ENCODE measurements at regions not wholly inside any gene's neighbourhood (a gene's known extent, or its start where the extent isn't known, plus 50 kb on each side); places are given as distances from the start of the nearest gene placed in this dataset.
"Not testable (repeated sequence)": the region's sequence is repeated elsewhere in the genome, so short reads cannot be mapped to it uniquely, and the experiment has no call there.

DNA sequence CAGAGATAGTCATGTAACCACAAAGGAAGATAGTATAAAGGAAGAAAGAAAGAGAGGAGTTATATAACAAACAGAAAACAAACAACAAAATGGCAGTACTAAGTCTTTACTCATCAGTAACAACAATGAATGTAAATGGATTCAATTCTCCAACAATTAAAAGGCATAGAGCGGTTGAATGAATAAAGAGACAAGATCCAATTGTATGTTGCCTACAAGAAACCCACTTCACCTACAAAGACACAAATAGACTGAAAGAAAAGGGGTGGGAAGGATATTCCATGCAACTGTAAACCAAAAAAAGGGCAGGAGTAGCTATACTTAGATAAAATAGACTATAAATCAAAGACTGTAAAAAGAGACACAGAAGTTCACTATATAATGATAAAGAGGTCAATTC, 157.3 kb upstream of the CREB1 start:
- Histone ChIP-seq H3K36me3 (ENCODE audit: control insufficient read depth, insufficient read depth, low read length) (no peaks in the 10 kb centered on the region), H3K4me3 (ENCODE audit: low read depth, low read length) (no peak overlapping the region), H3K4me1 (ENCODE audit: control insufficient read depth, insufficient read depth, low read length) (no peaks in the 10 kb centered on the region), H3K9me3 (ENCODE audit: control insufficient read depth, insufficient read depth, low read length) (no peaks in the 10 kb centered on the region), H3K27me3 (ENCODE audit: control insufficient read depth, insufficient read depth, low read length) (no peaks in the 10 kb centered on the region), H3K27ac (ENCODE audit: low read depth, low read length) (no peak overlapping the region)
- WGBS (ENCODE audit: insufficient coverage), result no CpG with 5 or more reads among the region's 1 CpG
- no peak for DNase-seq (ENCODE audit: low read depth in 4 of 6, low spot score in 6 of 6)

DNA sequence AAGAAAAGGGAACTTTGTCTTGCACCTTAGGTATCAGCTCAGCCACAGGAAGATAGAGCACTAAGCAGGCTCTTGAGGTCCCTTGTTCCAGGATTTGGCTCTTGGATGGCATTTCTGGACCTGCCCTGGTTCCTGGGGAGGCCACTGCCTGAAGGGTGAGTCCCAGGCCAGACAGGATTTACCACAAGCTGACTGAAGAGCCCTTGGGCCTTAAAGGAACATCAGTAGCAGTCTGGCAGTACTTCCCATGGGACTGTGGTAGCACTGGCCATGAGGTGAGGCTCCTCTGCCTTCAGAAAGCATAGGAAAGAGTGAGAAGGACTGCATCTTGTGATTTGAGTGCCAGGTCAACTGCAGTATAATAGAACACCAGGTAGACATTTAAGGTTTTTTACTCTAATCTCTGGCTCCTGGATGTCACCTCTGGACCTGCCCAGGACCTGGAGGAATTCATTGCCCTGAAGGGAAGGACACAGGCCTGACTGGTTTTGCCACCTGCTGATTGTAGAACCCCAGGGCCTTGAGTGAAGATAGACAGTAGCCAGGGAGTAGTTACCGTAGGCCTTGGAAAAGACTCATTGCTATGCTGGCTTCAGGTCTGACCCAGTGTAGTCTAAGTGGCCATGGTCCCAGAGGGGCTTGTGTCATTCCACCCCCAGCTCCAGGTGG, 154.4 kb upstream of the CREB1 start:
- H3K27ac ChIP-seq (ENCODE audit: low read depth, low read length), result no peak overlapping the region
- no peaks in the 10 kb centered on the region for H3K36me3 ChIP-seq (ENCODE audit: control insufficient read depth, insufficient read depth, low read length)
- no peak for DNase-seq (ENCODE audit: low read depth in 4 of 6, low spot score in 6 of 6)
- H3K9me3 ChIP-seq (ENCODE audit: control insufficient read depth, insufficient read depth, low read length), result no peaks in the 10 kb centered on the region
- no peaks in the 10 kb centered on the region for H3K27me3 ChIP-seq (ENCODE audit: control insufficient read depth, insufficient read depth, low read length)
- H3K4me1 ChIP-seq (ENCODE audit: control insufficient read depth, insufficient read depth, low read length), result no peaks in the 10 kb centered on the region
- H3K4me3 ChIP-seq (ENCODE audit: low read depth, low read length), result no peak overlapping the region
- 100% methylated on average over 1 of the region's 1 CpG for WGBS (ENCODE audit: insufficient coverage)

DNA sequence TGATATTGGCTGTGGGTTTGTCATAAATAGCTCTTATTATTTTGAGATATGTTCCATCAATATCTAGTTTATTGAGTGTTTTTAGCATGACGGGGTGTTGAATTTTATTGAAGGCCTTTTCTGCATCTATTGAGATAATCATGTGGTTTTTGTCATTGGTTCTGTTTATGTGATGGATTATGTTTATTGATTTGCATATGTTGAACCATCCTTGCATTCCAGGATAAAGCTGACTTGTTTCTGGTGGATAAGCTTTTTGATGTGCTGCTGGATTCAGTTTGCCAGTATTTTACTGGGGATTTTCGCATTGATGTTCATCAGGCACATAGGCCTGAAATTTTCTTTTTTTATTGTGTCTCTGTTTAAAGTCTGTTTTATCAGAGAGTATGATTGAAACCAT, 151.1 kb upstream of the CREB1 start:
- not testable (repeated sequence) for DNase-seq (ENCODE audit: low read depth in 4 of 6, low spot score in 6 of 6); H3K4me1 ChIP-seq (ENCODE audit: control insufficient read depth, insufficient read depth, low read length); H3K36me3 ChIP-seq (ENCODE audit: control insufficient read depth, insufficient read depth, low read length); H3K27me3 ChIP-seq (ENCODE audit: control insufficient read depth, insufficient read depth, low read length); H3K9me3 ChIP-seq (ENCODE audit: control insufficient read depth, insufficient read depth, low read length); H3K4me3 ChIP-seq (ENCODE audit: low read depth, low read length); H3K27ac ChIP-seq (ENCODE audit: low read depth, low read length)
- no CpG with 5 or more reads among the region's 2 CpGs for WGBS (ENCODE audit: insufficient coverage)

DNA sequence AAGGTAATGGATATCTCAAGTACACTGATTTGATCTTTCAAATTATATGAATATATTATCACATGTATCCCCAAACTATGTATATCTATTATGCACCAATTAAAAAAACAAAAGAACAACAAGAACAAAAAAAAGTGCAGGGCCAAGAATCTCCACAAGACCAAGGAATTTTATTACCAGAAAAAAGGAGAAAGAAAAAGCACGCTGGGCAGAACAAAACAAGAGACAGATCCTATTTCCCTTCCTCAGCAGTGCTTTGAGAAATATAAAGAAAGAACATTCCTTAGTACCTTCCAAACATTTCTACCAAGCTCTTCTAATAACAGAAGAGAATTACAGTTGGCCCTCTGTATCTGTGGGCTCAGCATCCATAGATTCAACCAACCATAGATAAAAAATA, 144.7 kb upstream of the CREB1 start:
- H3K36me3 ChIP-seq (ENCODE audit: control insufficient read depth, insufficient read depth, low read length), result no peaks in the 10 kb centered on the region
- no peaks in the 10 kb centered on the region for H3K27me3 ChIP-seq (ENCODE audit: control insufficient read depth, insufficient read depth, low read length)
- H3K4me3 ChIP-seq (ENCODE audit: low read depth, low read length), result no peak overlapping the region
- peaks cover 6% of the 10 kb centered on the region for H3K9me3 ChIP-seq (ENCODE audit: control insufficient read depth, insufficient read depth, low read length)
- DNase-seq (ENCODE audit: low read depth in 4 of 6, low spot score in 6 of 6), result no peak
- no peak overlapping the region for H3K27ac ChIP-seq (ENCODE audit: low read depth, low read length)
- H3K4me1 ChIP-seq (ENCODE audit: control insufficient read depth, insufficient read depth, low read length), result no peaks in the 10 kb centered on the region
- no CpG with 5 or more reads among the region's 1 CpG for WGBS (ENCODE audit: insufficient coverage)

DNA sequence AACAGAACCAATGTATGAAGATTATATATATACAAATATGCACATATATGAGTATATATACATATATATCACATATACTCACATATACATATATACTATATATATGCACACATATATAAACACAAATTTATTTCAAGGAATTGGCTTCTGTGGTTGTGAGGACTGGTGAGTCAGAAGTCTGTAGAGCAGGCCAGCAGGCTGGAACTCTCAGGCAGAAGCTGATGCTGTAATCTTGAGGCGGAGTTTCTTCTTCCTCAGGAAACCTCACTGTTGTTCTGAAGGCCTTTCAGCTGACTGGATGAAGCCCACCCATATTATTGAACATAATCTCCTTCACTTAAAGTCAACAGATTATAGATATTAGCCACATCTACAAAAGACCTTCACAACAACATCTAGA, 143.9 kb upstream of the CREB1 start:
- H3K4me3 ChIP-seq (ENCODE audit: low read depth, low read length), result no peak overlapping the region
- H3K9me3 ChIP-seq (ENCODE audit: control insufficient read depth, insufficient read depth, low read length), result peaks cover 6% of the 10 kb centered on the region
- no peak for DNase-seq (ENCODE audit: low read depth in 4 of 6, low spot score in 6 of 6)
- H3K27me3 ChIP-seq (ENCODE audit: control insufficient read depth, insufficient read depth, low read length), result no peaks in the 10 kb centered on the region
- H3K4me1 ChIP-seq (ENCODE audit: control insufficient read depth, insufficient read depth, low read length), result no peaks in the 10 kb centered on the region
- H3K36me3 ChIP-seq (ENCODE audit: control insufficient read depth, insufficient read depth, low read length), result no peaks in the 10 kb centered on the region
- no peak overlapping the region for H3K27ac ChIP-seq (ENCODE audit: low read depth, low read length)
- 86% methylated on average over 1 of the region's 1 CpG for WGBS (ENCODE audit: insufficient coverage)

DNA sequence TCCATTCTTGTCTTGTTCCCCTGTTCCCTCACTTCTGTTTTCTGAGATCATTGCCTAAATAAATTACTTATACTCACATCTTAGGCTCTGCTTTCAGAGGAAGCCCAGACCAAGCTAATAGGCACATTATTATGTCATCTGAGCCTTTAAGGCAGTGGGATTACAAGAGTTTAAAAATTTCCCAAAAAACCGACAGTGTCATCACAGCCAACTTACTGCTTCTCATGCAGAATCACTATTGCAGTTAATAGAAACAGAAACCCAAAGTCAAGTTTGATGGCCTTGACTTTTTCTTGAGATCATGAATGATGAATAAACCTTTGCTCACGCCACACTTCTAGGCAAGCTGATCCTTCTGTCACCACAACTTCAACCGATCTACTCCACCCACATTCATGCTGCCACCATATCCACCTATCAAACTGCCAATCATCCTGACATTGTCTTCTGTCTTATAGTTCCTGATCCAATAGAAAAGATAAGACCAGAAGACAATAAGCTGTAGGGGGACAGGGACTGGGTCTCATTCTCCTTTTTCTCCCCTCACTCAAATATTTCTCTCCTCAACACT, 142.7 kb upstream of the CREB1 start:
- no peak for DNase-seq (ENCODE audit: low read depth in 4 of 6, low spot score in 6 of 6)
- 95% methylated on average over 2 of the region's 3 CpGs for WGBS (ENCODE audit: insufficient coverage)
- H3K9me3 ChIP-seq (ENCODE audit: control insufficient read depth, insufficient read depth, low read length), result peaks cover 6% of the 10 kb centered on the region
- no peaks in the 10 kb centered on the region for H3K36me3 ChIP-seq (ENCODE audit: control insufficient read depth, insufficient read depth, low read length)
- H3K27ac ChIP-seq (ENCODE audit: low read depth, low read length), result no peak overlapping the region
- no peak overlapping the region for H3K4me3 ChIP-seq (ENCODE audit: low read depth, low read length)
- H3K4me1 ChIP-seq (ENCODE audit: control insufficient read depth, insufficient read depth, low read length), result no peaks in the 10 kb centered on the region
- H3K27me3 ChIP-seq (ENCODE audit: control insufficient read depth, insufficient read depth, low read length), result no peaks in the 10 kb centered on the region

DNA sequence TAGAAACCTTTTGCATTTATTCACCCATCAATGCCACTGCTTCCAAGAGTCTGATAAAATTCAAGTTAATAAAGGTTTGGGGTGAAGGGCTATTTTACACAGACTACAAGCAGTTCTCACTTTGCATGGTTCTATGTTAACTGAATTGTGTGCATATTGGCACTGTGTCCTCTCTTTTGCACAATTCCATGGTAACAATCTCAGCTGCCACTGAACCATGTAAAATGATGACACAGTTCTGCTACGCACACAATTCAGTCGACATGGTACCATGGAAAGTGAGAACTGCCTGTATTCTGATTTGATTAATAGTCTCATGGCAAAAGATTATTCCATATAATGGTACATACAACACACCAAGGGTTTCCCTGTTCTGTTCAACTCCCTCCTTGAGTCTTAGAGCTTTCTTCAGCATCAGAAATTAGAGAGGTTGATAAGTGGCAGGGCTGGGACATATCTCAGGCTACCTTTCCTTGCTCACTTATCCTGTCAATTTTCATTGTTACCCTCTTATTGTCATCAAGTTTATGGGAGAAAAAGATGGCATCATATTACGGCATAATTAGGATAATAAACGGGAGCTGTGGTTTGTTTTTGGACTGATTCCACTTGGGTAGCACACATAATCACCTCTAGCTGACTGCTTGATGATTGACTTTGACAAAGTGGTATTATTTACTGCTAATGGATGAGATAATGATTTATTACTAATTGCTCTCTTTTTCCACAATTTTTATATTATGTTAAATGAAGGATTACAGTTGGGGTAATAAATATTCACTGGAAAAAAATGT, 139.3 kb upstream of the CREB1 start:
- H3K27me3 ChIP-seq (ENCODE audit: control insufficient read depth, insufficient read depth, low read length), result no peaks in the 10 kb centered on the region
- no peaks in the 10 kb centered on the region for H3K4me1 ChIP-seq (ENCODE audit: control insufficient read depth, insufficient read depth, low read length)
- no peak for DNase-seq (ENCODE audit: low read depth in 4 of 6, low spot score in 6 of 6)
- no peak overlapping the region for H3K4me3 ChIP-seq (ENCODE audit: low read depth, low read length)
- no peaks in the 10 kb centered on the region for H3K9me3 ChIP-seq (ENCODE audit: control insufficient read depth, insufficient read depth, low read length)
- H3K36me3 ChIP-seq (ENCODE audit: control insufficient read depth, insufficient read depth, low read length), result no peaks in the 10 kb centered on the region
- H3K27ac ChIP-seq (ENCODE audit: low read depth, low read length), result no peak overlapping the region
- no CpG with 5 or more reads among the region's 4 CpGs for WGBS (ENCODE audit: insufficient coverage)

DNA sequence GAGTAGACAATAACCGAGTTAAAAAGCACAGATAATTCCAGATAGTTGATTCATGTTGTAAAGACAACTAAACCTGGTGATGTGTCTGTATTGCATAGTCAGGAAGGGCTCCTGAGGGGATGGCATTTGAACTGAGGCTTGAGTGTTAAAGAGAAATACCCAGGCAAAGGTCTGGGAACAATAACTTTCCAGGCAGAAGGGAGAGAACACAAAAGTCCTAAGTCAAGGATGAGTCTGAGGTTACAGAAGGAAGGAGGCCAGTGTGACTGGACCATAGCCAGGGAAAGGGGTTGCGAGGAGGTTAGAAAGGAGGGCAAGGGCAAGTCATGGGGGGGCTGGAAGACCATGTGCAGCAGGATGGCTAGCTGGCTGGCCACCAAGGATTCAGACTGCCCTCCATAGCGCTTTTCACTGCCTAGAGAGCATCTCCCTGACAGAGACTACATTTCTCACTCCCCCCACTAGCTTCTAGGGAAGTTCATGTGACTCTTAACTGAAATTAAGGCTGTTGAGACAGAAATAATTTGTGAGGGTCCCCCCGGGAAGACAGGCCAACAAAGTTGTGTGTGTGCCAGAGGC, 135.5 kb upstream of the CREB1 start:
- Histone ChIP-seq H3K36me3 (ENCODE audit: control insufficient read depth, insufficient read depth, low read length) (no peaks in the 10 kb centered on the region), H3K27ac (ENCODE audit: low read depth, low read length) (no peak overlapping the region), H3K27me3 (ENCODE audit: control insufficient read depth, insufficient read depth, low read length) (no peaks in the 10 kb centered on the region), H3K4me3 (ENCODE audit: low read depth, low read length) (no peak overlapping the region), H3K9me3 (ENCODE audit: control insufficient read depth, insufficient read depth, low read length) (no peaks in the 10 kb centered on the region), H3K4me1 (ENCODE audit: control insufficient read depth, insufficient read depth, low read length) (no peaks in the 10 kb centered on the region)
- 55% methylated on average over 3 of the region's 4 CpGs for WGBS (ENCODE audit: insufficient coverage)
- no peak for DNase-seq (ENCODE audit: low read depth in 4 of 6, low spot score in 6 of 6)

DNA sequence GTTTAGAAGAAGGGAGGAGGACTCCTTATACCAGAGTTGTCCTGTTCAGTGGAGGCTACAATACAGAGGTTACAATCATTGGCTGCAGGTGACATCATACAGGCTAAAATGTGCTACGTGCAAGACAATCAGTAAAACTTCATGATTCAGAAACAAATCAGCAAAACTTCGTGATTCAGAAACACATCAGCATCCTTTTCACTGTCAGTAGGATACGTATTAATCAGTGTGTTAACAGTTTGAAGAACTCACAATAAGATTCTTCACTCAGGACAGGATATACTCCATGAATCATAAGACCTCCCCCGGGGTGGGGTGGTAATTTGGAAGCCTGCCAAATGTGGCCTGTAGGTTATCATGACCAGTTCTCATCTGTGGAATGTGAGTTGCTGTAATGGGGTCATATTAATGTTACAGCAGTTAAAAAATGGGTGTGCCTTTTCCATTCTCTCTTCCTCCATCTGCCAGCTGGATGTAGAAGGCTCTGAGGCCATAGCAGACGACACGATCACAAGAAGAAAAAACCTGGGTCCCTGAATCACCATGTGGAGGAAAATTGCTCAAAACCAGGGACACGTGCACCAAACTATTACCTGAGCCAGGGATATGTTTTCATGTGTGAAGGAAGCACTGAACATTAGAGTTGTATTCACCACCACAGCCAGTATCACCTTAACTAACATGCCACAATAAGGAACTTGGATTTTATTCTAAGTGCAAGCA, 134.8 kb upstream of the CREB1 start:
- H3K27ac ChIP-seq (ENCODE audit: low read depth, low read length), result no peak overlapping the region
- H3K4me3 ChIP-seq (ENCODE audit: low read depth, low read length), result no peak overlapping the region
- H3K4me1 ChIP-seq (ENCODE audit: control insufficient read depth, insufficient read depth, low read length), result no peaks in the 10 kb centered on the region
- H3K27me3 ChIP-seq (ENCODE audit: control insufficient read depth, insufficient read depth, low read length), result no peaks in the 10 kb centered on the region
- no peak for DNase-seq (ENCODE audit: low read depth in 4 of 6, low spot score in 6 of 6)
- WGBS (ENCODE audit: insufficient coverage), result 80% methylated on average over 1 of the region's 7 CpGs
- no peaks in the 10 kb centered on the region for H3K9me3 ChIP-seq (ENCODE audit: control insufficient read depth, insufficient read depth, low read length)
- H3K36me3 ChIP-seq (ENCODE audit: control insufficient read depth, insufficient read depth, low read length), result no peaks in the 10 kb centered on the region

All from spinal cord (tissue), 9 donors.